Neural progenitor cell (in vitro differentiated cells): ENCODE measurements at regions not wholly inside any gene's neighbourhood (a gene's known extent, or its start where the extent isn't known, plus 50 kb on each side); places are given as distances from the start of the nearest gene placed in this dataset.

Experiments
- EZH2 ChIP-seq: fragments of 200-600 bp; sonication (generic); IDR thresholded peaks from 2 replicates; pipeline ENCODE4 v1.6.1; 2017; ENCODE audit warnings: antibody characterized with exemption, mild to moderate bottlenecking, moderate library complexity
- EZH2phosphoT487 ChIP-seq: fragments of 200-600 bp; sonication (generic); IDR thresholded peaks from 2 replicates; pipeline ENCODE4 v1.6.1; 2017; ENCODE audit warnings: antibody characterized with exemption
- TF ChIP-seq, protein P1 (sequence below): fragments of 200-600 bp; sonication (generic); IDR thresholded peaks from 2 replicates; pipeline ENCODE4 v1.5.1; 2017; ENCODE audit warnings: antibody characterized with exemption, mild to moderate bottlenecking

DNA sequence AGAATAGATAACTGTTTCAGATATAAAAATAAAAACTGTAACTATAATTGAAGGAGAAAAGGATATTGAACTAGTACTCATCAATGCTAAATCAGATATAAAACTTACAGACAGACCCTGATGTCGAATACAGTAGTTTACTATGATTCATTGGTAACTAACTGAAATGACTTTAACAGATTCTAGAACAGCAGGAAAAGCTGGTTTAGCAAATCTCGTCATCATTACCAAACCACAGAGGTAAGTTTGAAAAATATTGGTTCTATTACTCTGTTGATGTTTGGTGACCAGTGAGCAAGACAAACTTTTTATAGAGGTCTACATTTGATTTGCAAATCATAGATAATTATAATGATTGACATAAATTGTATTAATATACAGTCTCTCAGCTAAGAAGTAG, 551.4 kb upstream of the ADGRL3 start:
- TF ChIP-seq, protein P1, sequence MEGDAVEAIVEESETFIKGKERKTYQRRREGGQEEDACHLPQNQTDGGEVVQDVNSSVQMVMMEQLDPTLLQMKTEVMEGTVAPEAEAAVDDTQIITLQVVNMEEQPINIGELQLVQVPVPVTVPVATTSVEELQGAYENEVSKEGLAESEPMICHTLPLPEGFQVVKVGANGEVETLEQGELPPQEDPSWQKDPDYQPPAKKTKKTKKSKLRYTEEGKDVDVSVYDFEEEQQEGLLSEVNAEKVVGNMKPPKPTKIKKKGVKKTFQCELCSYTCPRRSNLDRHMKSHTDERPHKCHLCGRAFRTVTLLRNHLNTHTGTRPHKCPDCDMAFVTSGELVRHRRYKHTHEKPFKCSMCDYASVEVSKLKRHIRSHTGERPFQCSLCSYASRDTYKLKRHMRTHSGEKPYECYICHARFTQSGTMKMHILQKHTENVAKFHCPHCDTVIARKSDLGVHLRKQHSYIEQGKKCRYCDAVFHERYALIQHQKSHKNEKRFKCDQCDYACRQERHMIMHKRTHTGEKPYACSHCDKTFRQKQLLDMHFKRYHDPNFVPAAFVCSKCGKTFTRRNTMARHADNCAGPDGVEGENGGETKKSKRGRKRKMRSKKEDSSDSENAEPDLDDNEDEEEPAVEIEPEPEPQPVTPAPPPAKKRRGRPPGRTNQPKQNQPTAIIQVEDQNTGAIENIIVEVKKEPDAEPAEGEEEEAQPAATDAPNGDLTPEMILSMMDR: no peak
- TF ChIP-seq EZH2: no peak
- TF ChIP-seq EZH2phosphoT487: no peak
